OCI-M1 (cell line): ENCODE measurements at regions not wholly inside any gene's neighbourhood (a gene's known extent, or its start where the extent isn't known, plus 50 kb on each side); places are given as distances from the start of the nearest gene placed in this dataset.

Experiments used
- DNase-seq: peaks from one replicate; lab custom pipeline; 2025; lab: John Stamatoyannopoulos, UW

- DNase-seq: no peak
Measured at GRCh38 chr7:84538268-84538667, 343.7 kb upstream of the SEMA3A start.

GRCh38 chr7:84536271-84536870 lies 341.8 kb upstream of the SEMA3A start:
- DNase-seq: no peak

- DNase-seq: no peak
Measured at GRCh38 chr7:84535580-84536270, 341.1 kb upstream of the SEMA3A start.

GRCh38 chr7:84533182-84533581 lies 338.6 kb upstream of the SEMA3A start:
- no peak for DNase-seq

GRCh38 chr7:84532196-84532595 lies 337.6 kb upstream of the SEMA3A start:
- DNase-seq: no peak

GRCh38 chr7:84529480-84530205 lies 335.1 kb upstream of the SEMA3A start:
- DNase-seq: no peak

- no peak for DNase-seq
Measured at GRCh38 chr7:84528756-84529479, 334.3 kb upstream of the SEMA3A start.

GRCh38 chr7:84524714-84525694 lies 330.4 kb upstream of the SEMA3A start:
- peak; percentile 18 for DNase-seq

GRCh38 chr7:84513061-84513460 lies 318.5 kb upstream of the SEMA3A start:
- DNase-seq: no peak

- DNase-seq: no peak
Measured at GRCh38 chr7:84512055-84512454, 317.5 kb upstream of the SEMA3A start.

GRCh38 chr7:84510505-84510904 lies 315.9 kb upstream of the SEMA3A start:
- no peak for DNase-seq

GRCh38 chr7:84509522-84509921 lies 314.9 kb upstream of the SEMA3A start:
- DNase-seq: peak; percentile 55

GRCh38 chr7:84508606-84509005 lies 314.0 kb upstream of the SEMA3A start:
- DNase-seq: no peak

- no peak for DNase-seq
Measured at GRCh38 chr7:84507529-84507928, 312.9 kb upstream of the SEMA3A start.

GRCh38 chr7:84506151-84506550 lies 311.6 kb upstream of the SEMA3A start:
- DNase-seq: no peak

GRCh38 chr7:84502239-84502638 lies 307.6 kb upstream of the SEMA3A start:
- no peak for DNase-seq

GRCh38 chr7:84497873-84498272 lies 303.3 kb upstream of the SEMA3A start:
- no peak for DNase-seq

- DNase-seq: no peak
Measured at GRCh38 chr7:84495128-84495527, 300.5 kb upstream of the SEMA3A start.

- DNase-seq: no peak
Measured at GRCh38 chr7:84492098-84493034, 297.8 kb upstream of the SEMA3A start.

- peak; percentile 53 for DNase-seq
Measured at GRCh38 chr7:84490661-84491060, 296.1 kb upstream of the SEMA3A start.
